B cell (primary cell): ENCODE measurements at regions not wholly inside any gene's neighbourhood (a gene's known extent, or its start where the extent isn't known, plus 50 kb on each side); places are given as distances from the start of the nearest gene placed in this dataset.

Experiments used
- ATAC-seq: fragments of 200-7000 bp; cut with Tn5 transposase; one replicate; pipeline ENCODE4 v1.10.0; 2021; ENCODE audit warnings: low read depth, mild to moderate bottlenecking, moderate number of reproducible peaks, moderate library complexity
- CTCF ChIA-PET: fragments of 350-600 bp; sonication (Branson Sonifier 250); formaldehyde crosslinking; loops from one replicate; lab custom pipeline; 2021; ENCODE audit warnings: antibody characterized with exemption, inconsistent platforms; lab: Charles Lee
- POLR2A ChIA-PET: fragments of 350-600 bp; sonication (Branson Sonifier 250); formaldehyde crosslinking; loops from one replicate; lab custom pipeline; 2021; ENCODE audit warnings: antibody characterized with exemption; lab: Charles Lee
- DNase-seq: peaks from one replicate; pipeline ENCODE4 v3.0.0; 2013
- H2AFZ ChIP-seq: 2 replicates; pipeline ENCODE4 v1.6.1; 2012; ENCODE audit warnings: mild to moderate bottlenecking, low read depth, low read length; ENCODE audit not compliant: insufficient read depth, poor library complexity, severe bottlenecking
- H3K27ac ChIP-seq, 2 donors: 1 replicate in 1 of 2; 2 replicates in 1 of 2; pipeline ENCODE4 v1.5.1; 2012 to 2013; ENCODE audit warnings: low read length in 2 of 2, mild to moderate bottlenecking in 2 of 2, moderate library complexity in 1 of 2
- H3K27me3 ChIP-seq, 4 experiments: fragments of 200-600 bp in 1 of 4; sonication (generic) in 1 of 4; replicated peaks in 1 of 4; 1 replicate in 2 of 4; 2 replicates in 2 of 4; pipeline versions ENCODE4 v1.6.1 to v1.7.0; 2013 to 2016; ENCODE audit warnings: low read length in 3 of 4, mild to moderate bottlenecking in 2 of 4, mixed read lengths in 1 of 4, moderate library complexity in 1 of 4; ENCODE audit not compliant: insufficient read depth in 4 of 4, control insufficient read depth in 3 of 4; ENCODE audit errors: control extremely low read depth in 1 of 4
- H3K36me3 ChIP-seq, 2 experiments: replicated peaks in 1 of 2; 1 replicate in 1 of 2; 2 replicates in 1 of 2; pipeline versions ENCODE4 v1.6.1 to v1.7.1; 2013; ENCODE audit warnings: low read length in 1 of 2; ENCODE audit not compliant: insufficient read depth in 2 of 2, control insufficient read depth in 1 of 2; ENCODE audit errors: control extremely low read depth in 1 of 2, extremely low read depth in 1 of 2
- H3K4me1 ChIP-seq, 2 donors: fragments of 200-600 bp in 1 of 2; sonication (generic) in 1 of 2; 1 replicate in 1 of 2; 2 replicates in 1 of 2; pipeline versions ENCODE4 v1.5.1 to v1.6.1; 2013 to 2017; ENCODE audit warnings: low read length in 2 of 2; ENCODE audit not compliant: control insufficient read depth in 2 of 2, insufficient read depth in 2 of 2
- H3K4me2 ChIP-seq: replicated peaks from 2 replicates; pipeline ENCODE3; 2012; ENCODE audit warnings: mild to moderate bottlenecking, low read depth, low read length; ENCODE audit not compliant: poor library complexity, severe bottlenecking
- H3K4me3 ChIP-seq, 5 experiments: fragments of 200-600 bp in 1 of 5; sonication (generic) in 1 of 5; 1 replicate in 3 of 5; 2 replicates in 2 of 5; pipeline versions ENCODE4 v1.5.1 to v1.7.0; 2011 to 2016; ENCODE audit warnings: low read length in 4 of 5, mild to moderate bottlenecking in 4 of 5, low read depth in 2 of 5, control low read depth in 1 of 5, moderate library complexity in 1 of 5; ENCODE audit not compliant: insufficient read depth in 1 of 5; ENCODE audit errors: control extremely low read depth in 1 of 5, extremely low read depth in 1 of 5
- H3K79me2 ChIP-seq: fragments of 200-600 bp; sonication (generic); one replicate; pipeline ENCODE4 v1.6.0; 2016; ENCODE audit warnings: low read length; ENCODE audit not compliant: control insufficient read depth, insufficient read depth
- H3K9ac ChIP-seq: fragments of 200-600 bp; sonication (generic); 2 replicates; pipeline ENCODE4 v1.6.1; 2017; ENCODE audit warnings: mild to moderate bottlenecking, low read length, moderate library complexity
- H3K9me3 ChIP-seq, 3 donors: one replicate each; pipeline versions ENCODE4 v1.6.1 to v1.7.1; 2013; ENCODE audit warnings: low read length in 2 of 3; ENCODE audit not compliant: control insufficient read depth in 2 of 3, insufficient read depth in 1 of 3; ENCODE audit errors: control extremely low read depth in 1 of 3
- H4K20me1 ChIP-seq: 2 replicates; pipeline ENCODE4 v1.6.0; 2012; ENCODE audit warnings: mild to moderate bottlenecking, low read length; ENCODE audit not compliant: insufficient read depth, control insufficient read depth, poor library complexity, severe bottlenecking
- H3K27ac Mint-ChIP-seq: one replicate; pipeline ENCODE4 v1.8.0; 2021; ENCODE audit warnings: mixed read lengths
- H3K27me3 Mint-ChIP-seq: one replicate; pipeline ENCODE4 v1.8.0; 2021; ENCODE audit warnings: mixed read lengths
- H3K4me1 Mint-ChIP-seq: one replicate; pipeline ENCODE4 v1.8.0; 2021; ENCODE audit warnings: mixed read lengths
- H3K4me3 Mint-ChIP-seq: one replicate; pipeline ENCODE4 v1.8.0; 2021; ENCODE audit warnings: mixed read lengths
- H3K9me3 Mint-ChIP-seq: one replicate; pipeline ENCODE4 v1.8.0; 2022; ENCODE audit warnings: mixed read lengths; ENCODE audit not compliant: insufficient read depth
- CTCF ChIP-seq: fragments of 200-600 bp; IDR thresholded peaks from one replicate; pipeline ENCODE4 v1.8.0; 2022; ENCODE audit warnings: antibody characterized with exemption, mild to moderate bottlenecking
- EZH2 ChIP-seq: IDR thresholded peaks from 2 replicates; pipeline ENCODE4 v1.6.1; 2012; ENCODE audit warnings: borderline replicate concordance, low read depth, mild to moderate bottlenecking, moderate library complexity, low read length; ENCODE audit not compliant: insufficient read depth, poor library complexity, severe bottlenecking
- WGBS: methylation state at CpG from one replicate; pipeline ENCODE4 v1.1.5; 2013; ENCODE audit warnings: missing lambda C conversion rate; ENCODE audit not compliant: insufficient coverage; 5-methylcytosine and 5-hydroxymethylcytosine counted together
- intact Hi-C: fragments of 100-400 bp; cut with micrococcal nuclease; formaldehyde crosslinking; loops from one replicate; pipeline ENCODE4 v1.10.0; 2022

GRCh38 chr3:88632226-88632625, 475.2 kb upstream of the EPHA3 start:
- POLR2A ChIA-PET, result no interaction called here
- 60% methylated on average over 1 of the region's 2 CpGs for WGBS

GRCh38 chr3:88640581-88640980, 466.8 kb upstream of the EPHA3 start:
- no peaks in the 10 kb centered on the region for H3K4me1 Mint-ChIP-seq
- H4K20me1 ChIP-seq, result no peaks in the 10 kb centered on the region
- no peaks in the 10 kb centered on the region for H3K9me3 Mint-ChIP-seq
- H3K27me3 ChIP-seq, result no peaks in the 10 kb centered on the region
- intact Hi-C loops, result no loop called here
- TF ChIP-seq CTCF (no peak), EZH2 (no peak)
- no CpG with 5 or more reads among the region's 1 CpG for WGBS
- no peaks in the 10 kb centered on the region for H3K27me3 Mint-ChIP-seq
- H3K27ac Mint-ChIP-seq, result no peak overlapping the region
- no peak overlapping the region for H3K27ac ChIP-seq
- ATAC-seq (no peak), DNase-seq (no peak)
- CTCF ChIA-PET, result no interaction called here
- no peaks in the 10 kb centered on the region for H3K79me2 ChIP-seq
- H3K4me1 ChIP-seq, result no peaks in the 10 kb centered on the region
- no peak overlapping the region for H3K4me3 ChIP-seq
- no peaks in the 10 kb centered on the region for H3K36me3 ChIP-seq
- no peak overlapping the region for H2AFZ ChIP-seq
- H3K9ac ChIP-seq, result no peak overlapping the region
- H3K4me3 Mint-ChIP-seq, result no peak overlapping the region
- POLR2A ChIA-PET, result no interaction called here
- no peaks in the 10 kb centered on the region for H3K9me3 ChIP-seq
- H3K4me2 ChIP-seq, result no peak overlapping the region

More at GRCh38 chr3:88632226-88632625, 475.2 kb upstream of the EPHA3 start:
- TF ChIP-seq EZH2 (no peak), CTCF (no peak)
- H3K4me2 ChIP-seq, result no peak overlapping the region
- no peaks in the 10 kb centered on the region for H3K36me3 ChIP-seq
- H3K27me3 Mint-ChIP-seq, result no peaks in the 10 kb centered on the region
- H3K9ac ChIP-seq, result no peak overlapping the region
- no peak overlapping the region for H2AFZ ChIP-seq
- H3K9me3 ChIP-seq, result no peaks in the 10 kb centered on the region
- no peaks in the 10 kb centered on the region for H4K20me1 ChIP-seq
- CTCF ChIA-PET, result no interaction called here
- no peaks in the 10 kb centered on the region for H3K27me3 ChIP-seq
- ATAC-seq, result no peak
- H3K27ac ChIP-seq, result no peak overlapping the region
- H3K27ac Mint-ChIP-seq, result no peak overlapping the region
- intact Hi-C loops, result no loop called here
- H3K4me3 Mint-ChIP-seq, result no peak overlapping the region
- DNase-seq, result no peak
- no peak overlapping the region for H3K4me3 ChIP-seq
- no peaks in the 10 kb centered on the region for H3K4me1 Mint-ChIP-seq
- no peaks in the 10 kb centered on the region for H3K4me1 ChIP-seq
- H3K9me3 Mint-ChIP-seq, result no peaks in the 10 kb centered on the region
- no peaks in the 10 kb centered on the region for H3K79me2 ChIP-seq
